Loucy (cell line): ENCODE measurements at regions not wholly inside any gene's neighbourhood (a gene's known extent, or its start where the extent isn't known, plus 50 kb on each side); places are given as distances from the start of the nearest gene placed in this dataset.

Experiments
- EZH2phosphoT487 ChIP-seq: fragments of 200-600 bp; IDR thresholded peaks from 2 replicates; pipeline ENCODE4 v1.6.1; 2018; ENCODE audit warnings: antibody characterized with exemption, mild to moderate bottlenecking, moderate library complexity, borderline replicate concordance
- TF ChIP-seq, protein P1 (sequence below): fragments of 200-600 bp; sonication (generic); conservative IDR thresholded peaks from 2 replicates; pipeline ENCODE4 v1.5.1; 2014; ENCODE audit warnings: mild to moderate bottlenecking, antibody characterized with exemption, low read length

DNA sequence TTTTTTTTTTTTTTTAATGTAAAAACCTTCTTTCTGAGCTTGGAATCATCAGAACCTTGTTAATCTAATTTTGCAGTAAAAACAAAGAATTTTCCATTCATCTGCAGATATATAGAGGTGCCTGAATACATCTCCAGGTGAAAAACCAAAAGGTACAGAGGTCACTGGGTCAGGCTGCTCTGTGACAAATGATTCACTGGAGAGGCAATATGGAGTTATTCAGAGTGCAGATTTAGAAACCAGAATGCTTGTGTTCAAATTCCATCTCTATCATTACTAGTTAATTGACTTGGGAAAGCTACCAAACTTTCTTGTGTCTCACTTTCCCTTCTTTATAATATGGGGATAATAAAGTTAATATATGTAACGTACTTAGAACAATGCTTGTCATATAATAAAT, 51.5 kb upstream of the C1orf53 start:
- TF ChIP-seq, protein P1, sequence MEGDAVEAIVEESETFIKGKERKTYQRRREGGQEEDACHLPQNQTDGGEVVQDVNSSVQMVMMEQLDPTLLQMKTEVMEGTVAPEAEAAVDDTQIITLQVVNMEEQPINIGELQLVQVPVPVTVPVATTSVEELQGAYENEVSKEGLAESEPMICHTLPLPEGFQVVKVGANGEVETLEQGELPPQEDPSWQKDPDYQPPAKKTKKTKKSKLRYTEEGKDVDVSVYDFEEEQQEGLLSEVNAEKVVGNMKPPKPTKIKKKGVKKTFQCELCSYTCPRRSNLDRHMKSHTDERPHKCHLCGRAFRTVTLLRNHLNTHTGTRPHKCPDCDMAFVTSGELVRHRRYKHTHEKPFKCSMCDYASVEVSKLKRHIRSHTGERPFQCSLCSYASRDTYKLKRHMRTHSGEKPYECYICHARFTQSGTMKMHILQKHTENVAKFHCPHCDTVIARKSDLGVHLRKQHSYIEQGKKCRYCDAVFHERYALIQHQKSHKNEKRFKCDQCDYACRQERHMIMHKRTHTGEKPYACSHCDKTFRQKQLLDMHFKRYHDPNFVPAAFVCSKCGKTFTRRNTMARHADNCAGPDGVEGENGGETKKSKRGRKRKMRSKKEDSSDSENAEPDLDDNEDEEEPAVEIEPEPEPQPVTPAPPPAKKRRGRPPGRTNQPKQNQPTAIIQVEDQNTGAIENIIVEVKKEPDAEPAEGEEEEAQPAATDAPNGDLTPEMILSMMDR, result no peak
- TF ChIP-seq EZH2phosphoT487, result no peak
